ENCODE measurements at regions not wholly inside any gene's neighbourhood (a gene's known extent, or its start where the extent isn't known, plus 50 kb on each side); places are given as distances from the start of the nearest gene placed in this dataset.

DNA sequence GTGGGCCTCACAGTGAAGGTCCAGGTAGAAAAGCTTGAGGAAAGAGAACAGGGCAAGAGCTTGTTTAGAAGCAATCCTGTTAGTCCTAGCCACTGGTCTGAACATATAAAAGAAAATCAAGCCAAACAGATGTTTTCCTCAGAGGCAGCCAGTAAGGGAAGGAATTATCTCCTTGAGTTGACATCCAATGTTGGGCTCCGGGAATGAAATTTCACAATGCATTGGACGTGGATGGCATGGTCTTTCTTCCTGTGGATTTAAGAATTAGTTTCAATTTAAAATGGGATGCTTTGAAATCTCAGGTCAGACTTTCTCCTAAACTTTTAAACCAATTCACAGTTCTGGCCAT, 92.1 kb downstream of the ACKR3 start:
- H3K36me3 Mint-ChIP-seq (ENCODE audit: insufficient read depth, unreplicated experiment), result no peaks in the 10 kb centered on the region
- no TSS peak for BruUV-seq (replicated peaks)
- ChIA-PET POLR2A (interaction anchor here (0.6 to 2.5 kb wide), 6 partner anchors 16 to 84 kb away, joined by 3 to 8 read pairs (median 3); no protein-coding TSS in a partner anchor), CTCF (interaction anchor here (0.7 to 0.8 kb wide), 2 partner anchors 148 to 1916 kb away, joined by 3 read pairs; no protein-coding TSS in a partner anchor)
- H3K4me3 Mint-ChIP-seq (ENCODE audit: unreplicated experiment), result no peak overlapping the region
- H3K9me3 Mint-ChIP-seq (ENCODE audit: unreplicated experiment), result peaks cover 7% of the 10 kb centered on the region
- TF ChIP-seq, protein P1, sequence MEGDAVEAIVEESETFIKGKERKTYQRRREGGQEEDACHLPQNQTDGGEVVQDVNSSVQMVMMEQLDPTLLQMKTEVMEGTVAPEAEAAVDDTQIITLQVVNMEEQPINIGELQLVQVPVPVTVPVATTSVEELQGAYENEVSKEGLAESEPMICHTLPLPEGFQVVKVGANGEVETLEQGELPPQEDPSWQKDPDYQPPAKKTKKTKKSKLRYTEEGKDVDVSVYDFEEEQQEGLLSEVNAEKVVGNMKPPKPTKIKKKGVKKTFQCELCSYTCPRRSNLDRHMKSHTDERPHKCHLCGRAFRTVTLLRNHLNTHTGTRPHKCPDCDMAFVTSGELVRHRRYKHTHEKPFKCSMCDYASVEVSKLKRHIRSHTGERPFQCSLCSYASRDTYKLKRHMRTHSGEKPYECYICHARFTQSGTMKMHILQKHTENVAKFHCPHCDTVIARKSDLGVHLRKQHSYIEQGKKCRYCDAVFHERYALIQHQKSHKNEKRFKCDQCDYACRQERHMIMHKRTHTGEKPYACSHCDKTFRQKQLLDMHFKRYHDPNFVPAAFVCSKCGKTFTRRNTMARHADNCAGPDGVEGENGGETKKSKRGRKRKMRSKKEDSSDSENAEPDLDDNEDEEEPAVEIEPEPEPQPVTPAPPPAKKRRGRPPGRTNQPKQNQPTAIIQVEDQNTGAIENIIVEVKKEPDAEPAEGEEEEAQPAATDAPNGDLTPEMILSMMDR (IDR thresholded peaks at IDR 0.05; ENCODE audit: unreplicated experiment), result no peak
- peak overlapping the region; percentile 35 for H3K27ac Mint-ChIP-seq (ENCODE audit: low read depth, unreplicated experiment)
- intact Hi-C loops (cut with micrococcal nuclease), result no loop called here
- H3K27me3 Mint-ChIP-seq (ENCODE audit: insufficient read depth, unreplicated experiment), result no peaks in the 10 kb centered on the region
- peak; percentile 25 for DNase-seq (ENCODE audit: unreplicated experiment)
- peaks cover 37% of the 10 kb centered on the region for H3K4me1 Mint-ChIP-seq (ENCODE audit: insufficient read depth, unreplicated experiment)

DNA sequence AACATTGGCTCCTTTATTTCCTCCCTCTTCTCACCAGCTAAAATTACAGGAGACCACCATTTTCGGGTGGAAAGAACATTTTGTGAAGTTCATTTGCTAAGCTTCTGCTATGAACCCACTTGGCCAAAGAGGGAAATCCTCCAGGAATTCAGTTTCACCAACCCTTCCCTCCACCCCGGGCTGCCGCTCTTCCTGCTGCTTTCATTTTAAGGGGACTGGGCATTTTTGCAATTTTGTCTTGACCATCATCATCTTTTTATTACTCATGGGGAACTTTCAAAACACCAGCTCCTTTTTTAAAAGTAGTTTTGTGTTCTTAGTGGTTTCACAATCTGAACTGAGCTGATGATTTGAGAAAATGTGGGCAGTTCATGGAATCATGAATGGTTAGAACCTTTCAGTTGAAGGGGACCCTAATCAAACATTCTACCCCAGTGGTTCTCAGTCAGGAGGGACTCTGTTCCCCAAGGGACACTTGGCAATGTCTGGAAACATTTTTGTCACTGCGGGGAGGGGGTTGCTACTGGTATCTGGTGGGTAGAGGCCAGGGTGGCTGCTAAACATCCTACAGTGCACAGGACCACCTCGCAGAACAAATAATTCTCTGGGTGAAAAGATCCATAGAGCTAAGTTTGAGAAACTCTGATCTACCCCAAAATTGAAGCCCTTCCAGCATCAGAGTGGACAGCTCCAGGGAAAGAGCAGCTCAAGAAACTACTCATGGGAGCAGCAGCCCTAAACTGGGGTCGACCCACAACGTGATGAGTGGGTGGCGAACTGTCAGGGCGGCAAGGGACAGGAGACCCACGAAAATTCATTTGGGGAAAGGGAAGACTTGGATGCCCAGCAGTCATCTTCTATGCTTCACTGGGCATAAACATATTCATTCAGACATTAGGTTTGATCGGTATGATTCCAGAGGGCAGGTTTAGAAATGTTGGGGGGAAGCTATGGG, 92.9 kb downstream of the ACKR3 start:
- peaks cover 8% of the 10 kb centered on the region for H3K9me3 Mint-ChIP-seq (ENCODE audit: unreplicated experiment)
- DNase-seq (ENCODE audit: unreplicated experiment), result peak; percentile 62
- H3K36me3 Mint-ChIP-seq (ENCODE audit: insufficient read depth, unreplicated experiment), result no peaks in the 10 kb centered on the region
- H3K27me3 Mint-ChIP-seq (ENCODE audit: insufficient read depth, unreplicated experiment), result no peaks in the 10 kb centered on the region
- TF ChIP-seq, protein P1 (IDR thresholded peaks at IDR 0.05; ENCODE audit: unreplicated experiment), result no peak
- no TSS peak for BruUV-seq (replicated peaks)
- peaks cover 37% of the 10 kb centered on the region for H3K4me1 Mint-ChIP-seq (ENCODE audit: insufficient read depth, unreplicated experiment)
- ChIA-PET POLR2A (interaction anchor here (0.9 to 1.7 kb wide), 4 partner anchors 15 to 83 kb away, joined by 3 to 5 read pairs (median 4); no protein-coding TSS in a partner anchor), CTCF (interaction anchor here (0.9 kb wide), 1 partner anchor 9 kb away, joined by 4 read pairs; no protein-coding TSS in a partner anchor)
- H3K27ac Mint-ChIP-seq (ENCODE audit: low read depth, unreplicated experiment), result no peak overlapping the region
- intact Hi-C loops (cut with micrococcal nuclease), result no loop called here
- H3K4me3 Mint-ChIP-seq (ENCODE audit: unreplicated experiment), result no peak overlapping the region

DNA sequence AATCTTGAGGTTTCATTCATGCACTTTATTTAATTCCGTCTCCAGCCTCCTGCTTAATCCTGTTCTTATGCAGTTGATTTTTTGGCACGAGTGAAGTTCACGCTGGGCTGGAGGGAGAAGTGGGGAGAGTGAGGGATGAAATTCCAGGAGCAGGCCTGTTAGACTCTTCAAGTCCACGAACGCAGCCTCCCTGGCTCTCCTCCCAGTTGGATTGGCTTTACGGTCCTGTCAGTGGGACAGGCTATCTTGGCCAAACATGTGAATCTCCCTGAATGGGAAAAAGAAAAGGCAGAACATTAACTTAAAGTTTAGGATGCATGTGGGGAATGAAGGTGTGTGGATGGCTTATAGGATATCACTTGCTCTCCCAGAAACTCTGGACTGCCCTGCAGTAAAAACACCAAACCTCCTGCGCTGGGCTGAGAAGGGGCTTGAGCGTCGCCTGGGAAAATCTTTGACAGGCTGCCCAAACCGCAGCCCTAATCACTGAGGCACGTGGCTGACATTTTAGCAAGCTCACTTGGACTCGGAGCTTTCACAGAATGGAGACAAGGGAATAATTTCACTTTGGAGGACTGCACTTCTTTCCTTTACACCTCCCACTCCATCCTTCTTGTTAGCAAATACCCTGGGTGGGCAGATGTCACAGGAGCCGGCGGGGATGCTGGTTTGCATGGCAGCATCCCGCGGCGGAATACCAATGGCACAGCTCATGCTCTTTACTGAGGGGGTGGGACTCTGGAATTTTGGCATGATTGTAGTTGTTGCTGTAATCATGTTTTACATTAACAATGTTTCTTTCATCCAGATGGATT, 93.9 kb downstream of the ACKR3 start:
- Mint-ChIP-seq H3K9me3 (ENCODE audit: unreplicated experiment) (peaks cover 8% of the 10 kb centered on the region), H3K4me1 (ENCODE audit: insufficient read depth, unreplicated experiment) (peaks cover 37% of the 10 kb centered on the region), H3K27ac (ENCODE audit: low read depth, unreplicated experiment) (peak overlapping the region; percentile 36), H3K4me3 (ENCODE audit: unreplicated experiment) (no peak overlapping the region), H3K36me3 (ENCODE audit: insufficient read depth, unreplicated experiment) (no peaks in the 10 kb centered on the region), H3K27me3 (ENCODE audit: insufficient read depth, unreplicated experiment) (no peaks in the 10 kb centered on the region)
- DNase-seq (ENCODE audit: unreplicated experiment), result peak; percentile 43
- no TSS peak for BruUV-seq (replicated peaks)
- CTCF ChIA-PET, result interaction anchor here (0.6 kb wide), 1 partner anchor 107 kb away, joined by 3 read pairs; no protein-coding TSS in a partner anchor
- POLR2A ChIA-PET, result interaction anchor here (1.1 kb wide), 1 partner anchor 22 kb away, joined by 4 read pairs; no protein-coding TSS in a partner anchor
- TF ChIP-seq, protein P1 (IDR thresholded peaks at IDR 0.05; ENCODE audit: unreplicated experiment), result no peak
- intact Hi-C loops (cut with micrococcal nuclease), result no loop called here

DNA sequence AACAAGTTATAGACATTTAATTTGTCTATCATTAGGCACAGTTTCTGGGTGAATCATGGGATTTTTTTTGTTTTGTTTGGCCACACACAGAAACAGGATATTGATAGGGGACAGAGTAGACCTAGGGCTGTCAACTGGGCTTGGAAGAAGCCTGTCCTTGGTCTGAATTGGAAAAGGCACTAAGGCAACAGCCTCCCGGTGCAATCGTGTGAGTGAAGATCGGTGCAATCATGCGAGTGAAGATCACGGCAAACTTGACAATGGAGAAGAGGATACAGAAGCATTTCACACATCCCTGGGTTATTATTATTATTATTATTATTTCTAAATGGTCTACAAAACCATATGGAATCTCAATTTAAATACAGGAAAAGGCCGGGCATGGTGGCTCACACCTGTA, 94.5 kb downstream of the ACKR3 start:
- H3K36me3 Mint-ChIP-seq (ENCODE audit: insufficient read depth, unreplicated experiment), result no peaks in the 10 kb centered on the region
- no peaks in the 10 kb centered on the region for H3K27me3 Mint-ChIP-seq (ENCODE audit: insufficient read depth, unreplicated experiment)
- TF ChIP-seq, protein P1 (IDR thresholded peaks at IDR 0.05; ENCODE audit: unreplicated experiment), result no peak
- CTCF ChIA-PET, result interaction anchor here (0.6 kb wide), 1 partner anchor 106 kb away, joined by 3 read pairs; no protein-coding TSS in a partner anchor
- peaks cover 37% of the 10 kb centered on the region for H3K4me1 Mint-ChIP-seq (ENCODE audit: insufficient read depth, unreplicated experiment)
- no peak for DNase-seq (ENCODE audit: unreplicated experiment)
- peak overlapping the region; percentile 36 for H3K27ac Mint-ChIP-seq (ENCODE audit: low read depth, unreplicated experiment)
- POLR2A ChIA-PET, result no interaction called here
- no peak overlapping the region for H3K4me3 Mint-ChIP-seq (ENCODE audit: unreplicated experiment)
- H3K9me3 Mint-ChIP-seq (ENCODE audit: unreplicated experiment), result peaks cover 8% of the 10 kb centered on the region
- no TSS peak for BruUV-seq (replicated peaks)
- intact Hi-C loops (cut with micrococcal nuclease), result no loop called here

Measured in MCF 10A (cell line).